Right ventricle myocardium superior (tissue), 1 donor: ENCODE measurements at regions not wholly inside any gene's neighbourhood (a gene's known extent, or its start where the extent isn't known, plus 50 kb on each side); places are given as distances from the start of the nearest gene placed in this dataset.

Experiments
- ATAC-seq: fragments of 200-7000 bp; cut with Tn5 transposase; one replicate; pipeline ENCODE4 v1.9.1; 2020; ENCODE audit warnings: mild to moderate bottlenecking; ENCODE audit not compliant: poor library complexity
- DNase-seq: peaks from one replicate; pipeline ENCODE4 v3.0.0-alpha.2; 2020
- intact Hi-C: fragments of 100-400 bp; cut with DNase I; formaldehyde crosslinking; loops from one replicate; pipeline ENCODE4 v1.11.2; 2022
- donor health status: DM: no; HTN: yes; CAD: no; lungs with severe emphysema.

DNA sequence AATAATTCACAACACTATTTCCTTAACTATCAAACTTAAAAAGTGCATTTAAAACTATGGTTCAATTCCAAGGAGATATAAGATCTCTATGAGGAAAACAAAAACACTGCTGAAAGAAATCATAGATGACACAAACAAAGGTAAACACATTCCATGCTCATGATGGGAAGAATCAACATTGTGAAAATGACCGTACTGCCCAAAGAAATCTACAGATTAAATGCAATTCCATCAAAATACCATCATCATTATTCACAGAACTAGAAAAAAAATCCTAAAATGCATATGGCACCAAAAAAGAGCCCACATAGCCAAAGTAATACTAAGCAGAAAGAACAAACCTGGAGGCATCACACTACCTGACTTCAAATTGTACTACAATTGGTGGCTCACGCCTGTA lies 159.9 kb upstream of the EEPD1 start:
- no peak for DNase-seq
- intact Hi-C loops: no loop called here
- no peak for ATAC-seq

DNA sequence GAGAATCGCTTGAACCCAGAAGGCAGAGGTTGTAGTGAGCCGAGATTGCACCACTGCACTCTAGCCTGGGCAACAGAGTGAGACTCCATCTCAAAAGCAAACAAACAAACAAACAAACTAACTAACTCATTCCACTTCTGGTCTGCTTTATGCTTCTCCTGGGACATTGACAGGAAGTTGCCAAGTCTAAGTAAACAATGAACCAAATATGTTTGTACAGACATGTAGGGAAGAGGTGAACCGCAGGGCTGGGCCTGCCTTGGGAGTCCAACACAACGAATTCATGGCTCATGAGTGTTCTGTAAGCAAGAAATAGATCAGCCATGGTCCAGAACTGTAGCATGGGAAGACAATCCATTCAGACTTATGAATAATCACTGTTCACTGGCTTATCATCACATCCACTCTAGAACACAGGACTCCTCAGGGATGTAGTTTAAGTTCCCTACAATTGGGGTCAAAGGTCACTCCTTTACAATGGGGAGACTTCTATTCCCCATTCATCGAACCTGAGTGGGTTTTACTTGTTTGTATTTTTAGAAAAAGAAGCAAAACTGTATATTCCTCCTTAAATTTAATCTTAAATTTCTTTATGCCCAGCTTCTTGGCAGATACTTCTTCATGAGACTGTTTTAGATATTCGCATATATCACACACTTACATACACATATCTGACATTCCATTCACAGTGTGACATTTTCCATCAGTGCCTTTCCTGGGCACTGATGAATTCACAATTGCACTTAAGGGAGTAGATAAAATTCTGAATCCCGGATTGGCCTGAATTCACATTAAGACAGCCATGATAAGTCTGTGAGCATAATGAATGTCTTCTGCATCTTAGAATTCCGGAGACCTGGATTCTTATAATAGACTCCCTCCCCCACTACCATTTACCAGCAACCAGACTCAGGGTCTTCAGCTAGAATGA lies 159.1 kb upstream of the EEPD1 start:
- DNase-seq (no peak), ATAC-seq (peak; percentile 12)
- intact Hi-C loops: no loop called here

DNA sequence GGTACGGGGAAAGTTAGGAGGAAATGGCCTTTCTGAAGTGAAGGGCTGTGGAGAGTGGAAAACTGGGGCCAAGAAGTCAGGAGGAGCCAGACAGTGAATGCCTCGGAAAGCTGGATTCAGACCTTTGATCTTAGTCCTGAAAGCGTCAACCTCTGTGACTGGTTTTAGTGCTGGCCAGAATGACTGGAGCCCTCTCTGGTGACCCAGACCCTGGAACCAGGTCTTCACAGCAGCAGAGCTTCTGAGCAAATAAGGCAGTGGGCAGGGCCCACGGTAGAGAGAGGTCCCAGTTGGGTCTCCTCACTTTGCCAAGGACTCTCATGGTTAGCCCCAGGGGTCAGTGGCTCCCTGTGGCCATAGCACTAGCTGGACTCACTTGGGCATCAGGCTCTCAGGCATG lies 157.7 kb upstream of the EEPD1 start:
- intact Hi-C loops: no loop called here
- ATAC-seq: no peak
- no peak for DNase-seq

DNA sequence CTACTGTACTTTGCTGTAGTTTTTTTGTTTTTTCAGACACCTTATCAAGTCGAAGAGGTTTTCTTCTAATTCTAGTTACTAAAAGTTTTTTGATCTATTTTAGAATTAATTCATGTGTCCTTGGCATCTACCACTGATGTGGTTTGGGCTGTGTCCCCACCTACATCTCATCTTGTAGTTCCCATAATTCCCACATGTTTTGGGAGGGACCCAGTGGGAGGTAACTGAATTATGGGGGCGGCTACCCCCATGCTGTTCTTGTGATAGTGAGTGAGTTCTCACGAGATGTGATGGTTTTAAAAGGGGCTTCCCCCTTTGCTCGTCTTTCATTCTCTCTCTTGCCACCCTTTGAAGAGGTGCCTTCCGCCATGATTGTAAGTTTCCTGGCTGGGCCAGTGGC lies 154.6 kb upstream of the EEPD1 start:
- ATAC-seq (no peak), DNase-seq (no peak)
- intact Hi-C loops: no loop called here

DNA sequence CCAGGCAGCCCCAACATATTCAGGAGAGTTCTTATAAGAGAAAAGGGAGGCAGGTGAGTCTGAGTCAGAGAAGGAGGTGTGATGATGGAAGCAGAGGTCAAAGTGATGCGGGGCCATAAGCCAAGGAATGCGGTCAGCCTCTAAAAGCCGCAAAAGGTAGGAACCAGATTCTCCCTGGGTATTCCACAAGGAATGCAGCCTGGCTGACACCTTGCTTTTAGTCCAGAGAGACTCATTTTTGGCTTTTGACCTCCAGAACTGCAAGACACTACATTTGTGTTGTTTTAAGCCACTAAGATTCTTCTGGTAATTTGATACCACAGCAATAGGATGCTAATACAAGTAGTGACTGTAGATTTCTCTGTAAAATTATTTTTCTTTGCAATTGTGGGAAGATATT lies 151.5 kb upstream of the EEPD1 start:
- no peak for ATAC-seq
- DNase-seq: no peak
- intact Hi-C loops: no loop called here

DNA sequence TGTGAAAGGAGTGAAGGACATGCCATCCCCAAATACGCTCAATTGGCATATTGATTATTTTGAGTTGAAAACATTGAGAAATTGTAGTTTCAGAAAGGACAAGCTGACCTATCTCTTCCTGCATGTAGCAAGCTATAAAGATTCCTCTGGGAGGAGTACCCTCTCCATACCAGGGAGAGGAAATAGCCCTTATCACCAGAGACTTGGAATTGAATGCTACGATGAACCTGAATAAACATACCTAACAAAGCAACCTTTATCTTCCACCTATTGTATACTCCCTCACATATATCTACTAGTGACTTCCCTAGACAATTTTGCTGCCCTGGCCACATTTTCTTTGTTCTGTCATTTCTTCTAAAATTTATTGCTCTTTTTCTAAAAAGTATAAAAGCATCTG lies 150.2 kb upstream of the EEPD1 start:
- ATAC-seq: no peak
- DNase-seq: no peak
- intact Hi-C loops: no loop called here

DNA sequence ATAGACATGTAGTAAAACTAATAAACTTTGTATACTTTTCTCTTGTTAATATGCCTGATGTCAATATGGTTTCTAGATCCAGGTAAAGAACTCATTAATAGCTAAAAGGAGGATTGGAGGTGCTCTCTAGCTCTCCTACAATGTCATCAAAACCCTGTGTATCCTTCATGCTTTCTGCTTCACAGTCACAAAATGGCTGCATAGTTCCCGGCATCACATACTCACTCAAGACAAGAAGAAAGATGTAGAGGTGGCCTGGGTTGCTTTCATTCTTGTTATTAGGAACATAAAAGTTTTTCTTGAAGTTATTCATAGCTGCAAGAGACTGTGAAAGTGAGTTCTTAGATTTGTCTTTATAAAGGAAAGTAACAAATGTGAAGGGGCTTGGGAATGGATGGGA lies 149.7 kb upstream of the EEPD1 start:
- intact Hi-C loops: no loop called here
- no peak for ATAC-seq
- DNase-seq: no peak

DNA sequence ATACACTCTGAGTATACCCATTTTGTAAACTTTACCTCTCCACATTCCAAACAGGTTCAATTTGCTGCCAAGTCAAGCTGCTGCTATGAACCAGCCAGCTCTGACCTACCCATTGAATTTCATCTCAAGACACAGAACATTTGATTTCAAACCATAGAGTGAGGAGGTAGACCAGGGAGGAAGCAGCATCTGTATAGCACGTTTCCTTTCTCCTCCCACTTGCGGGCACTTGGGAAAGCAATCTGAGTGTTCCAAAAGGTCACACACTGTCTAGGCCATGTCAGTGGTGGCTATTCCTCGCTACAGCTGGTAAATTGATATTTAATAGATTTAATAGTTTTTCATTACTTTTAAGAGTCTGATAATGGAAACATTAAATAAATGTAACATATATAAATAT lies 147.8 kb upstream of the EEPD1 start:
- DNase-seq: no peak
- ATAC-seq: no peak
- intact Hi-C loops: no loop called here

DNA sequence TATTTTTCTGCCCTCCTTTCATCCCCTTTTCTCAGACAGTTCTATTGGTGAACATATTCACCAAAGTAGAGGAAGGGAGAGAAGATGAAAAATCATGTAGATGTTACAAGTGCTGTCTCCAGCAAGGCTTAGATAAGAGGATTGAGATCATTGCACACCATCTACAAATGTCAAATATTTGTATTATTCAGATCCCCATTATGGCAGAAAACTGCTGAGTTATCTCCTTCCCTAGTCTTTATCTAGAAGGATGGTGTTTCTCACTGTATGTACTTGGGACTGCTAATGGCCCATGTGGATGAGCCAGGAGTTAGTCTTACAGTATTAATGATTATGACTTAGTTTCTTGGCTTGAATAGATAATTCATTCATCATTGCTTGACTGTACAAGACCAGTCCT lies 147.2 kb upstream of the EEPD1 start:
- ATAC-seq: no peak
- intact Hi-C loops: no loop called here
- DNase-seq: no peak

DNA sequence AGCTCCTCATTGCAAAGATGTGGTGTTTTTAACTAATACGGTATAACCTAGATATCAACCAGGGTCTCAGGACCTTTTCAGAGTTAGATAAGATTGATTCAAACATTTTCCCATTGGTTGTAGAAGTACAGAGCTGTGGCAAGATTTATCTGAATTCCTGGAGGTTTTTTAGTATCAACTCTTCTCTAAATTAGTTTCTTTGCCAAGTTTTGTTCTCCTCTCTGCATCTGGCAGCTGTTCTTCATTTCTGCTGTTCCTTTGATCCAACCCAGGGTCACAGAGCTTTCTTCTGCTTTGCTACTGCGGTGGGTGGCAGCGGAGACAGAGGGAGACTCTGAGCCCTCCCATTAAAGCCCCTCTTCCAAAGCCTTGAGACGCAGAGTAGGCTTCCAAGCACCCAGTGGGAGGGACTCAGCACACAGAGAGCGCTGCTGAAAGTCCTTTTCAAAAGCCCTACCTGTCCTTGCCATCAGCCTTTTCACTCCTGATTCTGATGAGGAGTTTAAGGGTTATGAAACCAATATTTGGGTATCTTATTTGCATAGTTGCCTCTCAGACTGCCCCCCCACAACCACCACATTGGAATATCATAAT lies 146.3 kb upstream of the EEPD1 start:
- intact Hi-C loops: no loop called here
- DNase-seq (no peak), ATAC-seq (no peak)

DNA sequence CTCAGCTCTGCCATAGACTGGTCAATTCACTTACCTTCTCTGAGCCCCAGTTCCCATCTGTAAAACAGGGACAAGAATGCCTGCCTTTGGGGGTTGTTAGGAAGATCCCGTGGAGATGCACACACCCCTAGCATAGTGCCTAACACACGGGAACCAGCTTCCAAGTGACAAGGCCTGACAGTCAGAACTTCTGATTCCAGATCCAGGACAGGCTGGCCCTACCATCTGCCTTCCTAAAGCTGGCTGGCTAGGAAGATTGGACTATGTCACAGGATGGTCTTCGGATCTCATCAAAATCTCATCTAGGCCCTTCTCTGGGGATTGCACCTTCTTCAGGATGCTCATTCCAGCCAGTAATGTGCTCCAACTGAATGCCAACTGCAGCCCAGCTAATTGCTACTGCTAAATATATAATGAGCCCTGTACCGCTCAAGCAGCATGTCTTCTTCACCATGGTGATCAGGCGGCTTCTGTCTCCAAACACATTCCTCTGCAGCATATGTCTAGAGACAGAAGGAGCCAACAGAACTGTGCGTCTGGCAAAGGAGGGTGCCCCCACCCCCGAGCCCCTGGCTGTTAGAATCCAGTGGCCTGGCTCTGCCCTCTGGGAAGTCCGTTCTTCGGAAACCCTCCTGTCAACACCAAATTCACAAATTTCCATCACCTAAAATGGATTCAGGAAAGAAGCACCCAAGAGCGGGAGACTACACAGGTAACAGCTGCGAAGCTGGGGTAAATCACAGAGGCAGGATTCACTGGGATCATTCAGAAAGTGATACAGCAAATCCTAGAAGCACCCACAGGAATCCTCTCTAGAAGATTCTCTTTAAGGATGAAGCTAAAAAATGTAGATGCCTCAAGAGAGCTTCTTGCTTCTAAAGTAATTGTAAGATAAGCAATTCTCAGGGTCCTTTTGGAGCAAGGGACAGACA lies 142.1 kb upstream of the EEPD1 start:
- DNase-seq (no peak), ATAC-seq (no peak)
- intact Hi-C loops: no loop called here

DNA sequence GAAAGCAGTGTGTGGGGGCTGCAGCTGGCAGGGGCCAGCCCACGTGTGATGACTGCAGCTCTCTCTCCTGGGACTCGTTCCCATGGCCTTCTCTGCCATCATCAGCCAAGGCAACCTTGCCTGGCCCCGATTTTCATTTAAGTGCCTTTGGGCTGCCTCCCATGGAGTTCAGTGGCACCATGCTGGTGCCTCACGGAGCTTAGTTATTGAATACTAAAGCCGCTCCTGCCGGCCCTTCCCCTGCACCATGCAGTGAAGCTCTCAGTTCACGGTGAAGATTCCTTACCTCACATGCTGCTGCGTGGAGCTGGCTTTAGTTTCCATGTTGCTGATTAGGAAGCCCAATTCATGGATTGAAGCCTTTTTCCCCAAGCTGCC lies 141.5 kb upstream of the EEPD1 start:
- intact Hi-C loops: no loop called here

DNA sequence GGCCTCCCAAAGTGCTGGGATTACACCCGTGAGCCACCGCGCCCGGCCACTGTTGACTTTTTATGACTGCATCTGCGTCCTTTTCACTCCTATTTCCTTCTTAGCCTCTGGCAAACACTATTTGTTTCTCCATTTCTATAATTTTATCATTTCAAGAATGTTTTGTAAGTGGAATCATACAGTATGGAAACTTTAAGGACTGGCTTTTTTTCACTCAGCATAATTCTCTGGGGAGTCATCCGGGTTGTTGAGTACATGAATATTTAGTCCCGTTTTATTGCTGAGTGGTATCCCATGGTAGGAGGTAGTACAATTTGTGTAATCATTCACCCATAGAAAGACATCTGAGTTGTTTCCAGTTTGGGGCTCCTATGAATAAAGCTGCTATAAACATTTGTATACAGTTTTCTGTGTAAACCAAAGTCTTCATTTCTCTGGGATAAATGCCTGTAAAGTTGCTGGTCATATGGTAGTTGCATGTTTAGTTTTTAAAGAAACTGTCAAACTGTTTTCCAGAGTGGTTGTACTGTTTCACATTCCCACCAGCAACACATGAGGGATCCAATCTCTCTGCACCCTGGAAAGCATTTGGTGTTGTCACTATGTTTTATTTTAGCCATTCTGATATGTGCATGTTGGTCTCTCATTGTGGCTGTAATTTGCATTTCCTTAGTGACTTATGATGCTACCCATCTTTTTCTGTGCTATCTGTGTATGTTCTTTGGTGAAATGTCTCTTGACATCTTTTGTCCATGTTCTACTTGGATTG lies 139.6 kb upstream of the EEPD1 start:
- no peak for ATAC-seq
- DNase-seq: no peak
- intact Hi-C loops: no loop called here

More for the DNA sequence above, 141.5 kb upstream of the EEPD1 start:
- no peak for ATAC-seq
- no peak for DNase-seq

DNA sequence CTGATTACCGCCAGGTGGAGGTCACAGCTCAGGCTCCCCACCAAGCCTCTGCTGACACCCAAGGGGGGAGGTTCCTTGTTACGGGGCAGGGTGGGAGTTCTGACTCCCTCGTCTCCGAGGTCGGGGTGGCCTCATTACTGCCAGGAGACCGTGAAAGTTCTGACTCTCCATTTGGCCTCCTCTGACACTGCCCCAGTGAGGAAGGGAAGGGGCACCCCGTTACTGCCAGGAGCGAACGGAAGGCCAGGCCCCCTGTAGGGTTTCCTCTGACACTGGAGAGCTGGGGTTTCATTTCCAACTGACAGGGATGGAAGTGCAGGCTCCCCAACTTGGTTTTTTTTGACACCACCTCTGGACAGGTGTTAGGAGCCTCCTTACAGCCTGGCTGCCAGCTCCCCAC lies 138.1 kb upstream of the EEPD1 start:
- intact Hi-C loops: no loop called here
- no peak for DNase-seq
- no peak for ATAC-seq

DNA sequence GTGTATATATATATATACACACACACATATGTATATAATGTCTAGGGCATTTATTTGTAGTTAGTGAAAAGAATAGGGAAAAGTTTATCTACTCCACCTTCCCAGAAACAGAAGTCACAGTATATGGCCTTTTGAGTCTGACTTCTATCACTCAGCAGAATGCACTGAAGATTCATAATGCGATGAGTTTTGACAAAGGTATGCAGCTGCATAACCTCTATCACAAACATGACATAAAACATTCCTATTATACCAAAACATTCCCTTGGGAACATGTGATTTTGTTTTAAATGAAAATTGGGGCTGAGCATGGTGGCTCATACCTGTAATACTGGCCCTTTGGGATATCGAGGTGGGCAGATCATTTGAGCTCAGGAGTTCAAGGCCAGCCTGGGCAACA lies 137.3 kb upstream of the EEPD1 start:
- ATAC-seq (no peak), DNase-seq (no peak)
- intact Hi-C loops: no loop called here

DNA sequence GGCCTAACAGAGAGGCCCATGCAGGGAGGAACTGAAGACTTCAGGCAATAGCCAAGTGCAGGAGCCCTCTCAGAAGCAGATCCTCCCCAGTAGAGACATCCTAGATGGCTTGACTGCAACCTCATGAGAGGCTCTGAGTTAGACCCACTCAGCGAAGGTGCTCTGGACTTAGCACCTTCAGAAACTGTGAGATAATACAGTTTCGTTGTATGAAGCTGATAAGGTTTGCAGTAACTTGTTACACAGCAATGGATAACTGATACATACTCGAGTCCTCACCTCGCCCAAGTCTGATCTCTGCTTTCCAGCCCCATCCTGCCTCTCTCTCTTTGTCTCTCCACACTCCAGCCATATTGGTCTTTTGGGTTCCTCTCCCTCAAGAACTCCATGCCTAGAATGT lies 136.4 kb upstream of the EEPD1 start:
- DNase-seq (no peak), ATAC-seq (no peak)
- intact Hi-C loops: no loop called here

DNA sequence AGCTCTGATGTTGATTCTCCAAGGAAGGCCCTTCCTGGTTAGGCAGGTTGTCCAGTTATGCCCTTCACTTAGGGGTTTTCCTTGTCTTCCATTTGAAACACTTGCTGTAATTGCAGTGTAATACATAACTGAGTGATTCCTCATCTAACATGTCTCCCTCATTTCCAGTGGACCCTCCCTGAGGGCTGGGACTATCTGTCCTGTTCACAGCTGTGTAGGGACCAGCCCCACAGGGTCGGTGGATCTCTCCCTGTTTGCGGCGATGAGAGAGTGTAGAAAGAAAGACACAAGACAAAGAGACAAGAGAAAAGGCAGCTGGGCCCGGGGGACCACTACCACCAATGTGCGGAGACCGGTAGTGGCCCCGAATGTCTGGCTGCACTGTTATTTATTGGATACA lies 135.9 kb upstream of the EEPD1 start:
- intact Hi-C loops: no loop called here
- DNase-seq (no peak), ATAC-seq (no peak)

DNA sequence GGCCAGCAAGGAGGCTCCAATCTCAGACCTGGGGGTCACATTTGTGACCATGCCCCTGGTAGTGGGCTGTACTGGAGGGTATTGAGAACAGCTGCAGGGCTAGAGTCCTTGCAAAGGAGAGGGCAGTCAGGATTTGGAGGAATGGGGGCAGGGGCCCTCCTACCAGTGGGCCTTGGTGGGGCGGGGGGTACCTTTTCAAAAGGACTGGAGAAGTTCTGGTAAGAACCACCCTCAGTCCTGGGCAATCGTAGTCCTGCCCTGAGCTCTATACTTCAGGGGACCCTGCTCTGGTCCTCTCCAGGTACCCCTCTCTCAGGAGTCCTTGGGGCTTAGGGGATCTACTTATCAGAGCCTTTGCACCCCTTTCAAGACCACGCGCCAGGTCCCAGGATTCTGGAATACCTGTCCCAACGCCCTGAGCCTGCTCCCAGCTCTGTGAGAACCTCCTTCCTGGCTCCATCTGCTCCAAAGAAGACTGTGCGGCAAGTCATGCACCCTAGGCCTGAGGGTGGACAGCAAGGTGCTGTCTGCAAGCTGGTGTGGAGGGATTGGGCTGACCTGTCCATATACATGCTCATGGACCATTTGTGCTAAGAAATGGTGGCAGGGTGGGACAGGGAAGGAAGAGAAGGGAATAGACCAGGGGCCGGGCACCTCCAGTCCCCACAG lies 134.1 kb upstream of the EEPD1 start:
- no peak for DNase-seq
- no peak for ATAC-seq
- intact Hi-C loops: no loop called here
